Fibroblast of villous mesenchyme (primary cell): ENCODE measurements at regions not wholly inside any gene's neighbourhood (a gene's known extent, or its start where the extent isn't known, plus 50 kb on each side); places are given as distances from the start of the nearest gene placed in this dataset.

Experiments
- DNase-seq: peaks from one replicate; pipeline ENCODE4 v3.0.0-alpha.2; 2010; ENCODE audit warnings: low read depth
- H3K4me3 ChIP-seq: 2 replicates; pipeline ENCODE4 v1.5.1; 2011; ENCODE audit warnings: low read depth, mild to moderate bottlenecking, low read length
- CTCF ChIP-seq: IDR thresholded peaks from 2 replicates; pipeline ENCODE4 v1.5.1; 2012; ENCODE audit warnings: low read depth, mild to moderate bottlenecking, low read length; ENCODE audit not compliant: insufficient read depth

GRCh38 chr7:152513861-152514770 lies 78.3 kb upstream of the KMT2C start:
- no peak for TF ChIP-seq CTCF
- no peak overlapping the region for H3K4me3 ChIP-seq
- DNase-seq, result no peak

- no peak for TF ChIP-seq CTCF
- DNase-seq, result no peak
Observed at GRCh38 chr7:152512706-152513105, 76.9 kb upstream of the KMT2C start.

GRCh38 chr7:152511736-152512135 lies 75.9 kb upstream of the KMT2C start:
- TF ChIP-seq CTCF, result no peak
- no peak overlapping the region for H3K4me3 ChIP-seq
- peak; percentile 17 for DNase-seq

More at GRCh38 chr7:152512706-152513105, 76.9 kb upstream of the KMT2C start:
- H3K4me3 ChIP-seq, result no peak overlapping the region

- no peak for DNase-seq
- no peak for TF ChIP-seq CTCF
- H3K4me3 ChIP-seq, result no peak overlapping the region
Observed at GRCh38 chr7:152508701-152509100, 72.9 kb upstream of the KMT2C start.

GRCh38 chr7:152505606-152506005 lies 69.8 kb upstream of the KMT2C start:
- no peak for TF ChIP-seq CTCF
- no peak overlapping the region for H3K4me3 ChIP-seq
- DNase-seq, result no peak

- no peak overlapping the region for H3K4me3 ChIP-seq
- DNase-seq, result no peak
- no peak for TF ChIP-seq CTCF
Observed at GRCh38 chr7:152504816-152505215, 69.0 kb upstream of the KMT2C start.

GRCh38 chr7:152504367-152504766 lies 68.6 kb upstream of the KMT2C start:
- H3K4me3 ChIP-seq, result no peak overlapping the region
- no peak for TF ChIP-seq CTCF
- DNase-seq, result no peak
